ENCODE measurements at regions not wholly inside any gene's neighbourhood (a gene's known extent, or its start where the extent isn't known, plus 50 kb on each side); places are given as distances from the start of the nearest gene placed in this dataset.

- TF ChIP-seq REST (IDR thresholded peaks at IDR 0.05; ENCODE audit: insufficient read depth in 1 of 2, low read depth in 2 of 2, low read length in 2 of 2), result no peak
- TF ChIP-seq TAF1 (IDR thresholded peaks at IDR 0.05; ENCODE audit: borderline replicate concordance, insufficient read depth, low read length), result no peak
Measured at GRCh38 chr9:22208846-22209585, 199.9 kb upstream of the CDKN2B start.

All from PFSK-1 (cell line).